Activated naive CD8-positive, alpha-beta T cell treated with anti-CD3 and anti-CD28 coated beads for 36 hours (primary cell): ENCODE measurements at regions not wholly inside any gene's neighbourhood (a gene's known extent, or its start where the extent isn't known, plus 50 kb on each side); places are given as distances from the start of the nearest gene placed in this dataset.

Experiments used
- DNase-seq: peaks from one replicate; pipeline ENCODE4 v3.0.0; 2021
- H3K27ac Mint-ChIP-seq: one replicate; pipeline ENCODE4 v1.8.0; 2022; ENCODE audit warnings: mild to moderate bottlenecking, moderate library complexity, mixed read lengths
- H3K27me3 Mint-ChIP-seq: one replicate; pipeline ENCODE4 v1.8.0; 2022; ENCODE audit warnings: mild to moderate bottlenecking, mixed read lengths
- H3K36me3 Mint-ChIP-seq: one replicate; pipeline ENCODE4 v1.8.0; 2021; ENCODE audit warnings: mild to moderate bottlenecking, mixed read lengths
- H3K4me1 Mint-ChIP-seq: one replicate; pipeline ENCODE4 v1.8.0; 2021; ENCODE audit warnings: mixed read lengths
- H3K4me3 Mint-ChIP-seq: one replicate; pipeline ENCODE4 v1.8.0; 2022; ENCODE audit warnings: mild to moderate bottlenecking, moderate library complexity, mixed read lengths
- H3K9me3 Mint-ChIP-seq: one replicate; pipeline ENCODE4 v1.8.0; 2022; ENCODE audit warnings: mixed read lengths

GRCh38 chr4:163949976-163950601 is 455.6 kb downstream of the TMA16 start:
- no peak overlapping the region for H3K4me3 Mint-ChIP-seq
- H3K4me1 Mint-ChIP-seq, result no peaks in the 10 kb centered on the region
- H3K27me3 Mint-ChIP-seq, result no peaks in the 10 kb centered on the region
- H3K27ac Mint-ChIP-seq, result no peak overlapping the region
- no peaks in the 10 kb centered on the region for H3K36me3 Mint-ChIP-seq
- no peaks in the 10 kb centered on the region for H3K9me3 Mint-ChIP-seq
- DNase-seq, result no peak

GRCh38 chr4:163955288-163955687 is 460.8 kb downstream of the TMA16 start:
- H3K4me1 Mint-ChIP-seq, result no peaks in the 10 kb centered on the region
- no peaks in the 10 kb centered on the region for H3K27me3 Mint-ChIP-seq
- H3K4me3 Mint-ChIP-seq, result no peak overlapping the region
- no peak overlapping the region for H3K27ac Mint-ChIP-seq
- H3K36me3 Mint-ChIP-seq, result no peaks in the 10 kb centered on the region
- no peaks in the 10 kb centered on the region for H3K9me3 Mint-ChIP-seq
- DNase-seq, result no peak

- Mint-ChIP-seq H3K36me3 (no peaks in the 10 kb centered on the region), H3K27ac (no peak overlapping the region), H3K4me3 (no peak overlapping the region), H3K4me1 (no peaks in the 10 kb centered on the region), H3K27me3 (no peaks in the 10 kb centered on the region), H3K9me3 (no peaks in the 10 kb centered on the region)
- no peak for DNase-seq
Observed at GRCh38 chr4:163958751-163959150, 464.3 kb downstream of the TMA16 start.

GRCh38 chr4:163959932-163960331 is 465.4 kb downstream of the TMA16 start:
- H3K27ac Mint-ChIP-seq, result no peak overlapping the region
- no peaks in the 10 kb centered on the region for H3K4me1 Mint-ChIP-seq
- no peak for DNase-seq

GRCh38 chr4:163966612-163967011 is 472.1 kb downstream of the TMA16 start:
- Mint-ChIP-seq H3K36me3 (no peaks in the 10 kb centered on the region), H3K4me3 (no peak overlapping the region), H3K27ac (no peak overlapping the region), H3K9me3 (no peaks in the 10 kb centered on the region), H3K4me1 (no peaks in the 10 kb centered on the region), H3K27me3 (no peaks in the 10 kb centered on the region)
- no peak for DNase-seq

More at GRCh38 chr4:163959932-163960331, 465.4 kb downstream of the TMA16 start:
- Mint-ChIP-seq H3K27me3 (no peaks in the 10 kb centered on the region), H3K36me3 (no peaks in the 10 kb centered on the region), H3K9me3 (no peaks in the 10 kb centered on the region), H3K4me3 (no peak overlapping the region)

GRCh38 chr4:163967263-163967662 is 472.8 kb downstream of the TMA16 start:
- H3K4me1 Mint-ChIP-seq, result no peaks in the 10 kb centered on the region
- DNase-seq, result no peak
- no peaks in the 10 kb centered on the region for H3K27me3 Mint-ChIP-seq
- no peaks in the 10 kb centered on the region for H3K36me3 Mint-ChIP-seq
- no peak overlapping the region for H3K4me3 Mint-ChIP-seq
- H3K27ac Mint-ChIP-seq, result no peak overlapping the region
- H3K9me3 Mint-ChIP-seq, result no peaks in the 10 kb centered on the region

GRCh38 chr4:163967710-163968109 is 473.2 kb downstream of the TMA16 start:
- DNase-seq, result no peak
- H3K27me3 Mint-ChIP-seq, result no peaks in the 10 kb centered on the region
- no peak overlapping the region for H3K27ac Mint-ChIP-seq
- no peaks in the 10 kb centered on the region for H3K36me3 Mint-ChIP-seq
- H3K4me1 Mint-ChIP-seq, result no peaks in the 10 kb centered on the region
- H3K4me3 Mint-ChIP-seq, result no peak overlapping the region
- H3K9me3 Mint-ChIP-seq, result no peaks in the 10 kb centered on the region

GRCh38 chr4:163969291-163969690 is 474.8 kb downstream of the TMA16 start:
- no peaks in the 10 kb centered on the region for H3K27me3 Mint-ChIP-seq
- no peak overlapping the region for H3K27ac Mint-ChIP-seq
- DNase-seq, result no peak
- no peaks in the 10 kb centered on the region for H3K9me3 Mint-ChIP-seq
- no peaks in the 10 kb centered on the region for H3K4me1 Mint-ChIP-seq
- no peak overlapping the region for H3K4me3 Mint-ChIP-seq
- no peaks in the 10 kb centered on the region for H3K36me3 Mint-ChIP-seq

GRCh38 chr4:163976588-163976987 is 482.1 kb downstream of the TMA16 start:
- no peaks in the 10 kb centered on the region for H3K36me3 Mint-ChIP-seq

GRCh38 chr4:163988391-163988790 is 493.9 kb downstream of the TMA16 start:
- DNase-seq, result no peak
- Mint-ChIP-seq H3K36me3 (no peaks in the 10 kb centered on the region), H3K4me1 (no peaks in the 10 kb centered on the region), H3K27ac (no peak overlapping the region), H3K4me3 (no peak overlapping the region), H3K9me3 (no peaks in the 10 kb centered on the region), H3K27me3 (no peaks in the 10 kb centered on the region)

More at GRCh38 chr4:163976588-163976987, 482.1 kb downstream of the TMA16 start:
- DNase-seq, result no peak
- Mint-ChIP-seq H3K4me1 (no peaks in the 10 kb centered on the region), H3K4me3 (no peak overlapping the region), H3K27ac (no peak overlapping the region), H3K9me3 (no peaks in the 10 kb centered on the region), H3K27me3 (no peaks in the 10 kb centered on the region)

- no peak for DNase-seq
- Mint-ChIP-seq H3K27ac (no peak overlapping the region), H3K9me3 (no peaks in the 10 kb centered on the region), H3K36me3 (no peaks in the 10 kb centered on the region), H3K4me3 (no peak overlapping the region), H3K4me1 (no peaks in the 10 kb centered on the region), H3K27me3 (no peaks in the 10 kb centered on the region)
Observed at GRCh38 chr4:163988865-163989264, 494.4 kb downstream of the TMA16 start.

- Mint-ChIP-seq H3K27me3 (no peaks in the 10 kb centered on the region), H3K4me1 (no peaks in the 10 kb centered on the region), H3K27ac (no peak overlapping the region), H3K4me3 (no peak overlapping the region), H3K36me3 (no peaks in the 10 kb centered on the region), H3K9me3 (no peaks in the 10 kb centered on the region)
- no peak for DNase-seq
Observed at GRCh38 chr4:163991298-163991865, 496.9 kb downstream of the TMA16 start.

- peaks cover 5% of the 10 kb centered on the region for H3K27me3 Mint-ChIP-seq
- H3K9me3 Mint-ChIP-seq, result peaks cover 4% of the 10 kb centered on the region
- DNase-seq, result no peak
- H3K4me1 Mint-ChIP-seq, result no peaks in the 10 kb centered on the region
- no peak overlapping the region for H3K4me3 Mint-ChIP-seq
- no peak overlapping the region for H3K27ac Mint-ChIP-seq
- no peaks in the 10 kb centered on the region for H3K36me3 Mint-ChIP-seq
Observed at GRCh38 chr4:164009435-164009834, 514.9 kb downstream of the TMA16 start.

- Mint-ChIP-seq H3K4me1 (no peaks in the 10 kb centered on the region), H3K36me3 (no peaks in the 10 kb centered on the region), H3K4me3 (no peak overlapping the region), H3K27me3 (peaks cover 5% of the 10 kb centered on the region), H3K27ac (no peak overlapping the region), H3K9me3 (peaks cover 8% of the 10 kb centered on the region)
- no peak for DNase-seq
Observed at GRCh38 chr4:164011791-164012190, 517.3 kb downstream of the TMA16 start.

GRCh38 chr4:164012396-164013027 is 518.0 kb downstream of the TMA16 start:
- no peaks in the 10 kb centered on the region for H3K4me1 Mint-ChIP-seq
- no peak for DNase-seq
- peaks cover 8% of the 10 kb centered on the region for H3K9me3 Mint-ChIP-seq
- no peak overlapping the region for H3K27ac Mint-ChIP-seq
- no peaks in the 10 kb centered on the region for H3K36me3 Mint-ChIP-seq
- H3K27me3 Mint-ChIP-seq, result peaks cover 5% of the 10 kb centered on the region
- H3K4me3 Mint-ChIP-seq, result no peak overlapping the region

- no peak overlapping the region for H3K4me3 Mint-ChIP-seq
- H3K36me3 Mint-ChIP-seq, result no peaks in the 10 kb centered on the region
- DNase-seq, result no peak
- no peaks in the 10 kb centered on the region for H3K4me1 Mint-ChIP-seq
- H3K27me3 Mint-ChIP-seq, result no peaks in the 10 kb centered on the region
- H3K9me3 Mint-ChIP-seq, result peaks cover 9% of the 10 kb centered on the region
- H3K27ac Mint-ChIP-seq, result no peak overlapping the region
Observed at GRCh38 chr4:164021947-164022346, 527.5 kb downstream of the TMA16 start.
